MM.1S (cell line): ENCODE measurements at regions not wholly inside any gene's neighbourhood (a gene's known extent, or its start where the extent isn't known, plus 50 kb on each side); places are given as distances from the start of the nearest gene placed in this dataset.

Experiments used
- DNase-seq: peaks from one replicate; pipeline ENCODE4 v3.0.0-alpha.2; 2015
- H2AFZ ChIP-seq: fragments of 300-600 bp; sonication (generic); 2 replicates; pipeline ENCODE4 v1.6.0; 2016; ENCODE audit warnings: antibody characterized with exemption, low read length
- H3F3A ChIP-seq: fragments of 300-600 bp; sonication (generic); 2 replicates; pipeline ENCODE4 v1.6.1; 2016; ENCODE audit warnings: mild to moderate bottlenecking, antibody characterized with exemption, low read length, moderate library complexity, mixed read lengths; ENCODE audit not compliant: insufficient read depth
- H3K27ac ChIP-seq: fragments of 300-600 bp; sonication (generic); 2 replicates; pipeline ENCODE4 v1.5.1; 2016; ENCODE audit warnings: mild to moderate bottlenecking, low read length
- H3K27me3 ChIP-seq: fragments of 300-600 bp; sonication (generic); replicated peaks from 2 replicates; pipeline ENCODE4 v1.6.0; 2016; ENCODE audit warnings: low read length; ENCODE audit not compliant: insufficient read depth
- H3K36me3 ChIP-seq: fragments of 300-600 bp; sonication (generic); replicated peaks from 2 replicates; pipeline ENCODE4 v1.6.1; 2016; ENCODE audit warnings: mild to moderate bottlenecking, low read length, mixed read lengths; ENCODE audit not compliant: insufficient read depth
- H3K4me1 ChIP-seq: fragments of 300-600 bp; sonication (generic); 2 replicates; pipeline ENCODE4 v1.6.1; 2016; ENCODE audit warnings: low read length, mixed read lengths
- H3K4me2 ChIP-seq: fragments of 300-600 bp; sonication (generic); 2 replicates; pipeline ENCODE4 v1.6.0; 2016; ENCODE audit warnings: low read depth, low read length
- H3K4me3 ChIP-seq: fragments of 300-600 bp; sonication (generic); 2 replicates; pipeline ENCODE4 v1.5.1; 2016; ENCODE audit warnings: low read length, mixed read lengths
- H3K79me2 ChIP-seq: fragments of 300-600 bp; sonication (generic); 2 replicates; pipeline ENCODE4 v1.6.1; 2016; ENCODE audit warnings: mixed run types, low read length, mixed read lengths
- H3K9ac ChIP-seq: fragments of 300-600 bp; sonication (generic); 2 replicates; pipeline ENCODE4 v1.6.1; 2016; ENCODE audit warnings: low read length, mixed read lengths
- H3K9me2 ChIP-seq: fragments of 300-600 bp; sonication (generic); replicated peaks from 2 replicates; pipeline ENCODE4 v1.6.1; 2016; ENCODE audit warnings: mild to moderate bottlenecking, low read length, mixed read lengths; ENCODE audit not compliant: insufficient read depth
- H3K9me3 ChIP-seq: fragments of 300-600 bp; sonication (generic); replicated peaks from 2 replicates; pipeline ENCODE4 v1.6.1; 2016; ENCODE audit warnings: mild to moderate bottlenecking, low read length, mixed read lengths; ENCODE audit not compliant: insufficient read depth
- H4K20me1 ChIP-seq: fragments of 300-600 bp; sonication (generic); 2 replicates; pipeline ENCODE4 v1.6.1; 2016; ENCODE audit warnings: mild to moderate bottlenecking, low read length, moderate library complexity, mixed read lengths; ENCODE audit not compliant: insufficient read depth
- CTCF ChIP-seq: fragments of 300-600 bp; sonication (generic); IDR thresholded peaks from 2 replicates; pipeline ENCODE4 v1.5.1; 2016; ENCODE audit warnings: antibody characterized with exemption, low read length, mixed read lengths
- EZH2 ChIP-seq: fragments of 300-600 bp; sonication (generic); optimal IDR thresholded peaks from 2 replicates; pipeline ENCODE3; 2017; ENCODE audit warnings: low read depth, mild to moderate bottlenecking, antibody characterized with exemption, low read length, mixed read lengths
- EZH2phosphoT487 ChIP-seq: fragments of 300-600 bp; sonication (generic); IDR thresholded peaks from 2 replicates; pipeline ENCODE4 v1.6.1; 2018; ENCODE audit warnings: antibody characterized with exemption, low read length

GRCh38 chr11:95306123-95306522 is 75.1 kb upstream of the SESN3 start:
- Histone ChIP-seq H3K27me3 (no peaks in the 10 kb centered on the region), H2AFZ (no peak overlapping the region), H3K4me2 (no peak overlapping the region), H3F3A (no peaks in the 10 kb centered on the region), H3K9me2 (no peaks in the 10 kb centered on the region), H3K27ac (no peak overlapping the region), H3K79me2 (no peaks in the 10 kb centered on the region), H3K4me3 (no peak overlapping the region), H3K36me3 (no peaks in the 10 kb centered on the region), H3K4me1 (no peaks in the 10 kb centered on the region), H3K9me3 (no peaks in the 10 kb centered on the region), H3K9ac (no peak overlapping the region), H4K20me1 (no peaks in the 10 kb centered on the region)
- no peak for TF ChIP-seq EZH2
- TF ChIP-seq CTCF, result no peak
- no peak for TF ChIP-seq EZH2phosphoT487
- DNase-seq, result no peak

GRCh38 chr11:95305705-95306104 is 74.7 kb upstream of the SESN3 start:
- Histone ChIP-seq H3K27me3 (no peaks in the 10 kb centered on the region), H3K4me1 (no peaks in the 10 kb centered on the region), H3K4me2 (no peak overlapping the region), H3K9ac (no peak overlapping the region), H3F3A (no peaks in the 10 kb centered on the region), H3K79me2 (no peaks in the 10 kb centered on the region), H4K20me1 (no peaks in the 10 kb centered on the region), H3K9me3 (no peaks in the 10 kb centered on the region), H3K36me3 (no peaks in the 10 kb centered on the region), H3K9me2 (no peaks in the 10 kb centered on the region), H3K4me3 (no peak overlapping the region), H3K27ac (no peak overlapping the region), H2AFZ (no peak overlapping the region)
- TF ChIP-seq CTCF (no peak), EZH2phosphoT487 (no peak), EZH2 (no peak)
- DNase-seq, result no peak

- Histone ChIP-seq H3K27ac (no peak overlapping the region), H3K79me2 (no peaks in the 10 kb centered on the region), H3K36me3 (no peaks in the 10 kb centered on the region), H3K9ac (no peak overlapping the region), H3F3A (no peaks in the 10 kb centered on the region), H2AFZ (no peak overlapping the region), H3K27me3 (no peaks in the 10 kb centered on the region), H3K4me3 (no peak overlapping the region), H3K9me3 (no peaks in the 10 kb centered on the region), H4K20me1 (no peaks in the 10 kb centered on the region), H3K4me2 (no peak overlapping the region), H3K4me1 (no peaks in the 10 kb centered on the region), H3K9me2 (no peaks in the 10 kb centered on the region)
- TF ChIP-seq EZH2 (no peak), EZH2phosphoT487 (no peak), CTCF (no peak)
- no peak for DNase-seq
Observed at GRCh38 chr11:95304777-95305176, 73.8 kb upstream of the SESN3 start.

- H3F3A ChIP-seq, result no peaks in the 10 kb centered on the region
- H3K27ac ChIP-seq, result no peak overlapping the region
- no peaks in the 10 kb centered on the region for H3K9me3 ChIP-seq
- no peak overlapping the region for H2AFZ ChIP-seq
- no peaks in the 10 kb centered on the region for H3K79me2 ChIP-seq
- H3K27me3 ChIP-seq, result no peaks in the 10 kb centered on the region
- DNase-seq, result no peak
- H3K4me1 ChIP-seq, result no peaks in the 10 kb centered on the region
- H3K36me3 ChIP-seq, result no peaks in the 10 kb centered on the region
- TF ChIP-seq EZH2phosphoT487 (no peak), EZH2 (no peak), CTCF (no peak)
- no peak overlapping the region for H3K9ac ChIP-seq
- no peaks in the 10 kb centered on the region for H4K20me1 ChIP-seq
- no peak overlapping the region for H3K4me2 ChIP-seq
- H3K9me2 ChIP-seq, result no peaks in the 10 kb centered on the region
- H3K4me3 ChIP-seq, result no peak overlapping the region
Observed at GRCh38 chr11:95302211-95302610, 71.2 kb upstream of the SESN3 start.
